ENCODE measurements at regions not wholly inside any gene's neighbourhood (a gene's known extent, or its start where the extent isn't known, plus 50 kb on each side); places are given as distances from the start of the nearest gene placed in this dataset.

GRCh38 chr2:84017010-84017409, 442.1 kb downstream of the SUCLG1 start:
- Histone ChIP-seq H3K4me3 (no peak overlapping the region), H3K27me3 (ENCODE audit: low read depth) (no peaks in the 10 kb centered on the region), H3K9me3 (no peaks in the 10 kb centered on the region), H3K27ac (no peak overlapping the region), H3K4me1 (no peaks in the 10 kb centered on the region), H3K36me3 (no peaks in the 10 kb centered on the region)
- DNase-seq (no peak), ATAC-seq (no peak)
- intact Hi-C loops (cut with DNase I) = no loop called here
- no peak for TF ChIP-seq CTCF (IDR thresholded peaks at IDR 0.05)

DNA sequence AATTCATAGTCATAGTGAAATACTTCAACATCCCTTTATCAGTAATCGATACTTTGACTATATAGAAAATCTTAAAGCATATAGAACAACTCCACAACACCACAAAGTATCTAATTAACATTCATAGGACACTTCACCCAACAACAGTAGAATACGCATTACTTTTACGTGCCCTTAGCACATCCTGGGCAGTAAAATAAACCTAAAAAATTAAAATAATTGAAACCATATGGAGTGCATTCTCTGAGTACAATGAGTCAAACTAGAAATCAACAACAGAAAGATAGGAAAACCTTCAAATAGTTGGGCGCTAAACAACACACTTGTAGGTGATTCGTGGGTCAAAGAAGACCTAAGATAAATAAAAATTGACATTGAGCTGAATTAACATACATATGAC, 442.9 kb downstream of the SUCLG1 start:
- no peak for TF ChIP-seq CTCF (IDR thresholded peaks at IDR 0.05)
- intact Hi-C loops (cut with DNase I) = no loop called here
- no peaks in the 10 kb centered on the region for H3K9me3 ChIP-seq
- H3K27me3 ChIP-seq (ENCODE audit: low read depth) = no peaks in the 10 kb centered on the region
- ATAC-seq (no peak), DNase-seq (no peak)
- H3K36me3 ChIP-seq = no peaks in the 10 kb centered on the region
- H3K27ac ChIP-seq = no peak overlapping the region
- H3K4me1 ChIP-seq = no peaks in the 10 kb centered on the region
- no peak overlapping the region for H3K4me3 ChIP-seq

- no peaks in the 10 kb centered on the region for H3K4me1 ChIP-seq
- no peaks in the 10 kb centered on the region for H3K36me3 ChIP-seq
- H3K27ac ChIP-seq = no peak overlapping the region
- no peak for TF ChIP-seq CTCF (IDR thresholded peaks at IDR 0.05)
- intact Hi-C loops (cut with DNase I) = no loop called here
- no peaks in the 10 kb centered on the region for H3K27me3 ChIP-seq (ENCODE audit: low read depth)
- ATAC-seq (no peak), DNase-seq (no peak)
- H3K9me3 ChIP-seq = no peaks in the 10 kb centered on the region
- H3K4me3 ChIP-seq = no peak overlapping the region
These were observed 461.2 kb downstream of the SUCLG1 start for GRCh38 chr2:83997889-83998288.

GRCh38 chr2:83994633-83995179, 464.4 kb downstream of the SUCLG1 start:
- TF ChIP-seq CTCF (IDR thresholded peaks at IDR 0.05) = no peak
- no peak overlapping the region for H3K27ac ChIP-seq
- H3K27me3 ChIP-seq (ENCODE audit: low read depth) = no peaks in the 10 kb centered on the region
- no peaks in the 10 kb centered on the region for H3K9me3 ChIP-seq
- intact Hi-C loops (cut with DNase I) = no loop called here
- H3K36me3 ChIP-seq = no peaks in the 10 kb centered on the region
- H3K4me1 ChIP-seq = no peaks in the 10 kb centered on the region
- H3K4me3 ChIP-seq = no peak overlapping the region
- ATAC-seq = no peak
- no peak for DNase-seq

GRCh38 chr2:83993873-83994632, 465.0 kb downstream of the SUCLG1 start:
- Histone ChIP-seq H3K27ac (no peak overlapping the region), H3K36me3 (no peaks in the 10 kb centered on the region), H3K4me3 (no peak overlapping the region), H3K4me1 (no peaks in the 10 kb centered on the region), H3K9me3 (no peaks in the 10 kb centered on the region), H3K27me3 (ENCODE audit: low read depth) (no peaks in the 10 kb centered on the region)
- intact Hi-C loops (cut with DNase I) = no loop called here
- ATAC-seq = no peak
- no peak for TF ChIP-seq CTCF (IDR thresholded peaks at IDR 0.05)
- DNase-seq = no peak
